HepG2 (cell line): ENCODE measurements at regions not wholly inside any gene's neighbourhood (a gene's known extent, or its start where the extent isn't known, plus 50 kb on each side); places are given as distances from the start of the nearest gene placed in this dataset.

Experiments used
- ATAC-seq: fragments of 200-7000 bp; cut with Tn5 transposase; 3 replicates; pipeline ENCODE4 v1.9.1; 2020; ENCODE audit warnings: mild to moderate bottlenecking, moderate library complexity
- BruUV-seq: library from RNA; stranded (reverse); fragments of 400-500 nt; replicated peaks from 2 replicates; lab custom pipeline; 2021; lab: Mats Ljungman, UMichigan
- CTCF ChIA-PET: fragments of 300-600 bp; formaldehyde crosslinking; extraction: SDS; loops from one replicate; lab custom pipeline; 2021; ENCODE audit warnings: low total read pairs, inconsistent platforms, low intra/inter-chr PET ratio; lab: Yijun Ruan, JAX
- POLR2A ChIA-PET: fragments of 350-600 bp; sonication (Branson Sonifier 250); formaldehyde crosslinking; loops from one replicate; lab custom pipeline; 2020; ENCODE audit warnings: antibody characterized with exemption, inconsistent platforms; lab: Yijun Ruan, JAX
- DNase-seq: peaks from one replicate; pipeline ENCODE4 v3.0.0-alpha.2; 2015; ENCODE audit warnings: low spot score
- FAIRE-seq: peaks from 3 replicates; lab custom pipeline; 2011; peaks lifted over from hg19 to GRCh38; lab: Jason Lieb, UNC
- H2AFZ ChIP-seq: one replicate; pipeline ENCODE4 v1.6.1; 2011; ENCODE audit warnings: low read length, inconsistent platforms
- H3K27ac ChIP-seq: fragments of 300-600 bp; 3 replicates; pipeline ENCODE4 v1.8.0; 2011; ENCODE audit warnings: mixed run types, mild to moderate bottlenecking, mixed read lengths, low read length, inconsistent platforms; ENCODE audit not compliant: insufficient read depth; ENCODE audit errors: extremely low read length
- H3K27me3 ChIP-seq, 2 experiments: fragments of 200-600 bp in 1 of 2; 2 replicates in 1 of 2; 3 replicates in 1 of 2; pipeline versions ENCODE4 v1.6.0 to v1.8.0; 2011; ENCODE audit warnings: low read length in 2 of 2, mild to moderate bottlenecking in 2 of 2, moderate library complexity in 2 of 2, inconsistent platforms in 1 of 2; ENCODE audit not compliant: insufficient read depth in 2 of 2, control insufficient read depth in 1 of 2
- H3K36me3 ChIP-seq, 2 experiments: fragments of 200-600 bp in 1 of 2; replicated peaks in 1 of 2; 2 replicates in 1 of 2; 3 replicates in 1 of 2; pipeline versions ENCODE4 v1.5.1 to v1.8.0; 2011; ENCODE audit warnings: low read length in 2 of 2, inconsistent platforms in 1 of 2; ENCODE audit not compliant: insufficient read depth in 2 of 2, control insufficient read depth in 1 of 2
- H3K4me1 ChIP-seq: 2 replicates; pipeline ENCODE4 v1.5.1; 2012; ENCODE audit warnings: low read length, inconsistent platforms; ENCODE audit not compliant: insufficient read depth
- H3K4me2 ChIP-seq: 2 replicates; pipeline ENCODE4 v1.6.0; 2011; ENCODE audit warnings: low read depth, low read length, inconsistent platforms
- H3K4me3 ChIP-seq, 3 experiments: fragments of 200-600 bp in 1 of 3; sonication (generic), shearing (Covaris generic) in 1 of 3; replicated peaks in 1 of 3; 2 replicates each; pipeline ENCODE4 v1.5.1; 2011 to 2016; ENCODE audit warnings: low read length in 3 of 3, inconsistent platforms in 2 of 3, low read depth in 2 of 3, mild to moderate bottlenecking in 2 of 3, control low read depth in 1 of 3, mixed read lengths in 1 of 3; ENCODE audit not compliant: insufficient read depth in 1 of 3
- H3K79me2 ChIP-seq: one replicate; pipeline ENCODE4 v1.6.1; 2011; ENCODE audit warnings: low read length, inconsistent platforms; ENCODE audit not compliant: insufficient read depth
- H3K9ac ChIP-seq: 2 replicates; pipeline ENCODE4 v1.6.0; 2011; ENCODE audit warnings: mild to moderate bottlenecking, low read depth, low read length, inconsistent platforms; ENCODE audit not compliant: insufficient read depth
- H3K9me3 ChIP-seq: 2 replicates; pipeline ENCODE4 v1.5.1; 2012; ENCODE audit warnings: mild to moderate bottlenecking, low read length
- H4K20me1 ChIP-seq: 2 replicates; pipeline ENCODE4 v1.6.0; 2011; ENCODE audit warnings: inconsistent platforms, mild to moderate bottlenecking, low read length, moderate library complexity; ENCODE audit not compliant: insufficient read depth
- NFIC ChIP-seq: IDR thresholded peaks from 2 replicates; pipeline ENCODE4 v1.6.1; 2012; ENCODE audit warnings: mild to moderate bottlenecking, low read length, inconsistent platforms
- PREB ChIP-seq: sonication (generic); formaldehyde crosslinking; IDR thresholded peaks from 2 replicates; pipeline ENCODE4 v1.4.0; 2020; ENCODE audit warnings: missing genetic modification reagents
- REST ChIP-seq, 2 experiments: IDR thresholded peaks; 2 replicates each; pipeline ENCODE4 v1.6.1; 2011 to 2012; ENCODE audit warnings: low read length in 2 of 2, borderline replicate concordance in 1 of 2, low read depth in 1 of 2, mild to moderate bottlenecking in 1 of 2, moderate library complexity in 1 of 2
- SAP130 ChIP-seq: IDR thresholded peaks from 2 replicates; pipeline ENCODE4 v1.6.1; 2016; ENCODE audit warnings: low read depth
- THAP11 ChIP-seq: IDR thresholded peaks from 2 replicates; pipeline ENCODE4 v1.6.1; 2016; ENCODE audit warnings: missing biosample characterization, missing genetic modification reagents
- U2AF1 ChIP-seq: fragments of 200-400 bp; formaldehyde crosslinking; optimal IDR thresholded peaks from 2 replicates; pipeline ENCODE3; 2017; ENCODE audit warnings: mild to moderate bottlenecking, low read depth, low read length
- ZNF33A ChIP-seq: sonication (generic); formaldehyde crosslinking; IDR thresholded peaks from 2 replicates; pipeline ENCODE4 v1.5.1; 2020; ENCODE audit warnings: missing genetic modification reagents, mild to moderate bottlenecking, moderate library complexity, borderline replicate concordance
- ZNF432 ChIP-seq: sonication (generic); formaldehyde crosslinking; IDR thresholded peaks from 2 replicates; pipeline ENCODE4 v1.5.0; 2020; ENCODE audit warnings: missing genetic modification reagents, mild to moderate bottlenecking, borderline replicate concordance
- ZSCAN20 ChIP-seq: sonication (generic); formaldehyde crosslinking; IDR thresholded peaks from 2 replicates; pipeline ENCODE4 v1.4.0; 2020; ENCODE audit warnings: missing genetic modification reagents, mild to moderate bottlenecking, borderline replicate concordance
- WGBS: methylation state at CpG from one replicate; pipeline ENCODE4 v1.1.6; 2017; ENCODE audit warnings: low lambda C conversion rate; 5-methylcytosine and 5-hydroxymethylcytosine counted together
- in situ Hi-C: cut with HindIII; loops from 2 replicates; pipeline ENCODE4 v1.10.0; 2017; ENCODE audit warnings: low pct_unique_long_range_greater_than_20kb; ENCODE audit not compliant: extremely low pct_ligation_motif_present
- intact Hi-C: fragments of 100-400 bp; cut with micrococcal nuclease; formaldehyde crosslinking; loops from one replicate; pipeline ENCODE4 v1.10.0; 2022; ENCODE audit not compliant: unreplicated experiment

GRCh38 chr7:111660478-111660877, 98.2 kb upstream of the IMMP2L start:
- ATAC-seq (no peak), FAIRE-seq (no peak), DNase-seq (no peak)
- Histone ChIP-seq H4K20me1 (no peaks in the 10 kb centered on the region), H3K27me3 (0 out of 5 replicates have a peak, but pooled peaks cover 0 to 5% of the 10 kb centered on the region in 2 experiments), H2AFZ (no peak overlapping the region), H3K4me1 (no peaks in the 10 kb centered on the region), H3K79me2 (no peaks in the 10 kb centered on the region), H3K27ac (no peak overlapping the region), H3K4me2 (no peak overlapping the region), H3K9me3 (no peaks in the 10 kb centered on the region), H3K9ac (no peak overlapping the region), H3K36me3 (no peaks in the 10 kb centered on the region), H3K4me3 (no peak overlapping the region)
- POLR2A ChIA-PET, result no interaction called here
- in situ Hi-C loops, result no loop called here
- no TSS peak for BruUV-seq
- WGBS, result 3% methylated on average over 1 of the region's 1 CpG
- intact Hi-C loops, result no loop called here
- CTCF ChIA-PET, result no interaction called here
- TF ChIP-seq ZSCAN20 (CRISPR knock-in tag), result no peak
- TF ChIP-seq ZNF33A (CRISPR knock-in tag), result no peak
- TF ChIP-seq ZNF432, result no peak
- TF ChIP-seq SAP130, result no peak
- no peak for TF ChIP-seq NFIC
- no peak for TF ChIP-seq THAP11 (CRISPR knock-in tag)
- no peak for TF ChIP-seq REST (IDR thresholded peaks at IDR 0.05; ENCODE audit: borderline replicate concordance in 1 of 2, low read depth in 1 of 2, low read length in 2 of 2)
- TF ChIP-seq U2AF1, result no peak
- no peak for TF ChIP-seq PREB (CRISPR knock-in tag)
